Ovary (tissue), 7 donors: ENCODE measurements at regions not wholly inside any gene's neighbourhood (a gene's known extent, or its start where the extent isn't known, plus 50 kb on each side); places are given as distances from the start of the nearest gene placed in this dataset.
A peak's percentile ranks its signal among the peaks of the same experiment; 100 is the strongest.

ENCODE experiments used
- DNase-seq, 5 donors: peaks; one replicate each; pipeline ENCODE4 v3.0.0-alpha.2; 2019 to 2020
- H3K27ac ChIP-seq, 2 donors: fragments of 200-600 bp; one replicate each; pipeline versions ENCODE4 v1.5.1 to v1.8.0; 2019 to 2022
- H3K27me3 ChIP-seq: fragments of 200-600 bp; one replicate; pipeline ENCODE4 v1.8.0; 2022
- H3K36me3 ChIP-seq: fragments of 200-600 bp; sonication (generic); one replicate; pipeline ENCODE4 v1.5.1; 2019
- H3K4me1 ChIP-seq: one replicate; pipeline ENCODE4 v1.8.1; 2013; ENCODE audit warnings: mild to moderate bottlenecking, moderate library complexity; ENCODE audit not compliant: insufficient read depth
- H3K4me3 ChIP-seq: fragments of 200-600 bp; sonication (generic); one replicate; pipeline ENCODE4 v1.5.1; 2017
- H3K9me3 ChIP-seq, 2 donors: fragments of 200-600 bp in 1 of 2; sonication (generic) in 1 of 2; one replicate each; pipeline versions ENCODE4 v1.5.1 to v1.8.1; 2013 to 2019; ENCODE audit warnings: mild to moderate bottlenecking in 1 of 2, moderate library complexity in 1 of 2
- EP300 ChIP-seq: sonication (generic); formaldehyde crosslinking; IDR thresholded peaks from one replicate; pipeline ENCODE4 v1.6.1; 2017; ENCODE audit warnings: antibody characterized with exemption
- POLR2A ChIP-seq: fragments of 450-650 bp; IDR thresholded peaks from one replicate; pipeline ENCODE4 v1.6.1; 2017; ENCODE audit warnings: antibody characterized with exemption, mild to moderate bottlenecking, moderate library complexity
- WGBS, 3 donors: extraction: QIAGEN DNeasy Blood & Tissue Kit in 1 of 3; methylation state at CpG; one replicate each; pipeline versions ENCODE4 v1.1.5 to v1.1.7; 2013 to 2017; 5-methylcytosine and 5-hydroxymethylcytosine counted together
- intact Hi-C, 4 donors: fragments of 100-400 bp; cut with DNase I; formaldehyde crosslinking; loops; one replicate each; pipeline versions ENCODE4 v1.11.0 to v1.15.1; 2022 to 2023
- TF ChIP-seq, protein P1 (sequence below), 3 donors: fragments of 450-650 bp in 2 of 3; fragments of 200-600 bp in 1 of 3; IDR thresholded peaks; one replicate each; pipeline versions ENCODE4 v1.5.1 to v1.8.0; 2016 to 2022; ENCODE audit warnings: antibody characterized with exemption in 3 of 3, mild to moderate bottlenecking in 1 of 3
- donor health status: DM: no; HTN: no; CAD: no; lungs with moderate emphysema.
- donor health status: DM: no; HTN: no; CAD: no.
- donor health status: Bipolar disorder and iron deficiency.
- donor health status: DM: no; HTN: no; CAD: no.
- donor health status: DM: yes; HTN: yes; CAD: no.

DNA sequence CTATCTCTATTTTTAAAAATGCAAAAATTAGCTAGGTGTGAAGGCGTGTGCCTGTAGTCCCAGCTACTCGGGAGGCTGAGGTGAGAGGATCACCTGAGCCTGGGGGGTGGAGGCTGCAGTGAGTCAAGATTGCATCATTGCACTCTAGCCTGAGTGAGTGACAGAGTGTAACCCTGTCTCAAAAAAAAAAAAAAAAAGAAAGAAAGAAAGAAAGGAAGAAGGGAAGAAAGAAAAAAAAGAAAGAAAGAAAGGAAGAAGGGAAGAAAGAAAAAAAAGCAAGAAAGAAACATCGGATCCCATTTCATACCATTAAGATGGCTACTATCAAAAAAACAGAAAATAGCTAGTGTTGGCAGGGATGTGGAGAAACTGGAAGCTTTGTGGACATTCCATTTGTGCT, 136.8 kb upstream of the WNT4 start:
- no peaks in the 10 kb centered on the region for H3K9me3 ChIP-seq
- no peak overlapping the region for H3K27ac ChIP-seq
- intact Hi-C loops = loop anchor here in 3 of 4 donors (5.0 to 10.0 kb wide), 6 partner anchors 55 to 175 kb away; no protein-coding TSS in a partner anchor
- peaks cover 4% of the 10 kb centered on the region for H3K4me1 ChIP-seq
- no peaks in the 10 kb centered on the region for H3K27me3 ChIP-seq
- 91 to 94% (median 94%) methylated on average over 3 of the region's 3 CpGs for WGBS, 3 donors
- H3K36me3 ChIP-seq = no peaks in the 10 kb centered on the region
- no peak overlapping the region for H3K4me3 ChIP-seq
- TF ChIP-seq EP300 (no peak), POLR2A (no peak)
- TF ChIP-seq, protein P1, sequence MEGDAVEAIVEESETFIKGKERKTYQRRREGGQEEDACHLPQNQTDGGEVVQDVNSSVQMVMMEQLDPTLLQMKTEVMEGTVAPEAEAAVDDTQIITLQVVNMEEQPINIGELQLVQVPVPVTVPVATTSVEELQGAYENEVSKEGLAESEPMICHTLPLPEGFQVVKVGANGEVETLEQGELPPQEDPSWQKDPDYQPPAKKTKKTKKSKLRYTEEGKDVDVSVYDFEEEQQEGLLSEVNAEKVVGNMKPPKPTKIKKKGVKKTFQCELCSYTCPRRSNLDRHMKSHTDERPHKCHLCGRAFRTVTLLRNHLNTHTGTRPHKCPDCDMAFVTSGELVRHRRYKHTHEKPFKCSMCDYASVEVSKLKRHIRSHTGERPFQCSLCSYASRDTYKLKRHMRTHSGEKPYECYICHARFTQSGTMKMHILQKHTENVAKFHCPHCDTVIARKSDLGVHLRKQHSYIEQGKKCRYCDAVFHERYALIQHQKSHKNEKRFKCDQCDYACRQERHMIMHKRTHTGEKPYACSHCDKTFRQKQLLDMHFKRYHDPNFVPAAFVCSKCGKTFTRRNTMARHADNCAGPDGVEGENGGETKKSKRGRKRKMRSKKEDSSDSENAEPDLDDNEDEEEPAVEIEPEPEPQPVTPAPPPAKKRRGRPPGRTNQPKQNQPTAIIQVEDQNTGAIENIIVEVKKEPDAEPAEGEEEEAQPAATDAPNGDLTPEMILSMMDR (IDR thresholded peaks at IDR 0.05) = no peak
- no peak for DNase-seq

DNA sequence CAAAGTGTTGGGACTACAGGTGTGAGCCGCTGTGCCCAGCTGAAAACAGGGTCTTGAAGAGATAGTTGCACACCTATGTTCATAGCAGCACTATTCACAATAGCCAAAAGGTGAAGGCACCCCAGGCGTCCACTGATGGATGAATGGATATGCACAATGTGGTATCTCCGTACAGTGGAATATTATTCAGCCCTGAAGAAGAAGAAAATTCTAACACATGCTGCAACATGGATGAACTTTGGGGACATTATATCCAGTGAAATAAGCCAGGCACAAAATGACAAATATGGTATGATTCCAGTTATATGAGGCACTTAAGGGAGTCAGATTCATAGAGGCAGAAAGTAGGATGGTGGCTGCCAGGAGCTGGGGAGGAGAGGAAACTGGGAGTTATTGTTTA, 137.6 kb upstream of the WNT4 start:
- intact Hi-C loops = loop anchor here in 1 of 4 donors (10.0 kb wide), 1 partner anchor 54 kb away; no protein-coding TSS in a partner anchor
- no peaks in the 10 kb centered on the region for H3K9me3 ChIP-seq
- no peaks in the 10 kb centered on the region for H3K36me3 ChIP-seq
- DNase-seq = no peak
- no peak overlapping the region for H3K27ac ChIP-seq
- no peak overlapping the region for H3K4me3 ChIP-seq
- WGBS, 3 donors = 93 to 97% (median 96%) methylated on average over 3 of the region's 3 CpGs
- no peaks in the 10 kb centered on the region for H3K27me3 ChIP-seq
- TF ChIP-seq POLR2A (no peak), EP300 (no peak)
- TF ChIP-seq, protein P1 (IDR thresholded peaks at IDR 0.05) = no peak
- peaks cover 6% of the 10 kb centered on the region for H3K4me1 ChIP-seq

DNA sequence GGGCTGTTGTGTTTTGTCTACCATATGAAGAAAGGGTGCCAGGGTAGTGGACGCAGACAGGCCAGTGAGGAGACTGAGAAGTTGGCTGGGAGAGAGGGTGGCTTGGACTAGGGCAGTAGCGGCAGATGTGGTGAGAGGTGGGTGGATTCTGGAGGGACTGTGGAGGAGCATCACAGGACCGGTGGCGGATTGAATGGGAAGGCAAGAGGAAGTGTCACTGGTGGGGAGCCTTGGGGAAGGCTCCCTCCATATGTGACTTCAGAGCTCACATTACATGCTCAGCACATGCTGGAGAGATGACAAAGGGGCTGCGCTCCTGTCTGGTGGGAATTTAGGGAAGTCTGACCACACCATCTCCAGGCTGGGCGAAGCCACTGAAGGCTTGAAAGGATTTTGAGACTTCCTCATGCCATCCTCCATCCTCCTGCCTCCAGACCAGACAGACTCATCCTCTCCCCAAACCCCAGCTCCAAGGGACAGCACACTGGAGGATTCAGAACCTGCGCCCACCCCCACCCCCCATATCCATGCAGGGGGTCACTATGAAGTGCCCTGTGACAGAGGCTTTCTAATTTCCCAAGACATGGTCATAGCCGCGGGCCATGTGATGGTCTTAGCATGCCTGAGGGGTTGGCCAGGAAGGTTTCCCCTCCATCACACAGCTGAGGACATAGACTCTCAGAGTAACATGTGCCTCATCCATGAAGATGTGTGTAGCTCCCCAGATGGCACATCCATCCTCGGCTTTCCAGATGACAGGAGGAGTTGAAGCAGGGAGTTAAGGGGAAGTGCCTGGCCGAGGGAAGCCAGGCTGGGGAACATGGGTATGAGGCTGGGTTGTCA, 138.8 kb upstream of the WNT4 start:
- Histone ChIP-seq H3K4me1 (peaks cover 4% of the 10 kb centered on the region), H3K27me3 (no peaks in the 10 kb centered on the region), H3K9me3 (no peaks in the 10 kb centered on the region), H3K27ac (no peak overlapping the region), H3K36me3 (no peaks in the 10 kb centered on the region), H3K4me3 (no peak overlapping the region)
- TF ChIP-seq EP300 = no peak
- no peak for TF ChIP-seq POLR2A
- TF ChIP-seq, protein P1 (IDR thresholded peaks at IDR 0.05) = no peak
- intact Hi-C loops = loop anchor here in 1 of 4 donors (10.0 kb wide), 1 partner anchor 53 kb away; no protein-coding TSS in a partner anchor
- DNase-seq = no peak
- 72 to 80% (median 75%) methylated on average over 11 of the region's 11 CpGs for WGBS, 3 donors

DNA sequence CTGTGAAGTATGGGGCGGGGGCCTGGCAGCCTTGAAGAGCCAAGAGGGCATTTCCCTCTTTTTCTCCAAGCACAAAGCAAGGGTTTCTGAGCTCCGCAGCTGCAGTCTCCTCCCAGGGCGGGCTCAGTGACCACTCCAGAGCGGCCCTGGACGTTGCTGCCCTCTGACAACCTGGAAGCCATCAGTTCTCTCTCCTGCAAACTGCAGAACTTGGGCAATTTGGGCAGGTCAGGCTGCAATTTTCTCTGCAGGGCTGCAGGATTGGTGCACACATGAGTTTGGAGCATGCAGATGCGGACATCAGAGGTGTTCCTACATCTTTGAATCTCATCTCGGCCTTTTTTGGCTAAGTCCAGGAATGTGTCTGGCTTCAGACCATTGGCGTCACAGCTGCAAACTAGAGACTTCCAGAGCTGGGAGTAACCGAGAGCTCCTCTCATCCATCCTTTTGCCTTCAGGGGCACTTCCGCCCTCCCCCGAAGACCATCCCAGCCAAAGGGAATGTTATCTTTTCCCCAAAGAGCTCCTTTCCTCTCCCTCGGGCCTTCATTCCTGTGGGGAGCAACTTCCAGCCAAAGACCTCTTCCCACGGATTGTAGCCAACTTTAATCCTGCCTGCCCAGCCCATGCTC, 139.6 kb upstream of the WNT4 start:
- TF ChIP-seq POLR2A (no peak), EP300 (no peak)
- TF ChIP-seq, protein P1 (IDR thresholded peaks at IDR 0.05) = no peak
- WGBS, 3 donors = 18 to 37% (median 24%) methylated on average over 13 of the region's 13 CpGs
- no peak overlapping the region for H3K4me3 ChIP-seq
- H3K4me1 ChIP-seq = peaks cover 4% of the 10 kb centered on the region
- H3K36me3 ChIP-seq = no peaks in the 10 kb centered on the region
- intact Hi-C loops = loop anchor here in 1 of 4 donors (10.0 kb wide), 1 partner anchor 52 kb away; no protein-coding TSS in a partner anchor
- H3K9me3 ChIP-seq = no peaks in the 10 kb centered on the region
- H3K27ac ChIP-seq = no peak overlapping the region
- peak in 2 of 5 donors; percentile 59 to 66 for DNase-seq
- H3K27me3 ChIP-seq = no peaks in the 10 kb centered on the region
